ENCODE measurements at regions not wholly inside any gene's neighbourhood (a gene's known extent, or its start where the extent isn't known, plus 50 kb on each side); places are given as distances from the start of the nearest gene placed in this dataset.

DNA sequence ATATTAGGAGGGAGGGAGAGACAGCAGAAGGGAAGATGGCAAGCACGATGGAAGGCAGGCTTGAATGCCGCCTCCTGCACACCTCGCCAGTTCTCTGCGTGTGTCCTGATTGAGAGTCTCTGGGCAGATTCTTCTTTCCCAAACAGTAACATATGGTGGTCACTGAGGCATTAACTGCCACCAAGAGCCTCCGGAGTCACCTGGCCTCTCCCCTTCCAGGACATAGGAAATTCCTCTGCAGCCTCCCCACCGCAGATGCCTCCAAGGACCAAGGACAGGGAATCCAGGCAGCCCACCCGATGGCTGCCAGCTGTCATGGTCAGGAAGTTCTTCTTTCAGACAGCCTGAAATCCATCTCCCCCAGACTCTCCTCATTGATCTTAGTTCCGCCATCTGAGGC lies 149.3 kb downstream of the ENGASE start:
- Histone ChIP-seq H3K27me3 (ENCODE audit: insufficient read depth, low read length, poor library complexity) (peaks cover 4% of the 10 kb centered on the region), H3K4me3 (ENCODE audit: low read depth in 1 of 2, low read length in 2 of 2) (no peak overlapping the region), H3K4me2 (ENCODE audit: insufficient read depth, low read length) (no peak overlapping the region), H3K79me2 (ENCODE audit: insufficient read depth, low read length) (no peaks in the 10 kb centered on the region), H4K20me1 (ENCODE audit: insufficient read depth, low read length) (peaks cover 3% of the 10 kb centered on the region), H3K4me1 (ENCODE audit: insufficient read depth, low read length) (no peaks in the 10 kb centered on the region), H3K27ac (ENCODE audit: low read length) (no peak overlapping the region), H3K9ac (ENCODE audit: low read depth, low read length) (no peak overlapping the region), H3K9me3 (ENCODE audit: insufficient read depth, low read length, severe bottlenecking) (no peaks in the 10 kb centered on the region), H3K36me3 (ENCODE audit: insufficient read depth, low read length) (no peaks in the 10 kb centered on the region), H2AFZ (ENCODE audit: low read depth, low read length) (no peak overlapping the region)
- DNase-seq: no peak
- TF ChIP-seq, protein P1, sequence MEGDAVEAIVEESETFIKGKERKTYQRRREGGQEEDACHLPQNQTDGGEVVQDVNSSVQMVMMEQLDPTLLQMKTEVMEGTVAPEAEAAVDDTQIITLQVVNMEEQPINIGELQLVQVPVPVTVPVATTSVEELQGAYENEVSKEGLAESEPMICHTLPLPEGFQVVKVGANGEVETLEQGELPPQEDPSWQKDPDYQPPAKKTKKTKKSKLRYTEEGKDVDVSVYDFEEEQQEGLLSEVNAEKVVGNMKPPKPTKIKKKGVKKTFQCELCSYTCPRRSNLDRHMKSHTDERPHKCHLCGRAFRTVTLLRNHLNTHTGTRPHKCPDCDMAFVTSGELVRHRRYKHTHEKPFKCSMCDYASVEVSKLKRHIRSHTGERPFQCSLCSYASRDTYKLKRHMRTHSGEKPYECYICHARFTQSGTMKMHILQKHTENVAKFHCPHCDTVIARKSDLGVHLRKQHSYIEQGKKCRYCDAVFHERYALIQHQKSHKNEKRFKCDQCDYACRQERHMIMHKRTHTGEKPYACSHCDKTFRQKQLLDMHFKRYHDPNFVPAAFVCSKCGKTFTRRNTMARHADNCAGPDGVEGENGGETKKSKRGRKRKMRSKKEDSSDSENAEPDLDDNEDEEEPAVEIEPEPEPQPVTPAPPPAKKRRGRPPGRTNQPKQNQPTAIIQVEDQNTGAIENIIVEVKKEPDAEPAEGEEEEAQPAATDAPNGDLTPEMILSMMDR (IDR thresholded peaks at IDR 0.05; ENCODE audit: borderline replicate concordance, extremely low read depth, low read length, poor library complexity, severe bottlenecking): no peak
- TF ChIP-seq EZH2 (IDR thresholded peaks at IDR 0.05; ENCODE audit: borderline replicate concordance, low read depth, low read length, severe bottlenecking): no peak
- no peak for ATAC-seq (ENCODE audit: insufficient read depth, low read depth)

DNA sequence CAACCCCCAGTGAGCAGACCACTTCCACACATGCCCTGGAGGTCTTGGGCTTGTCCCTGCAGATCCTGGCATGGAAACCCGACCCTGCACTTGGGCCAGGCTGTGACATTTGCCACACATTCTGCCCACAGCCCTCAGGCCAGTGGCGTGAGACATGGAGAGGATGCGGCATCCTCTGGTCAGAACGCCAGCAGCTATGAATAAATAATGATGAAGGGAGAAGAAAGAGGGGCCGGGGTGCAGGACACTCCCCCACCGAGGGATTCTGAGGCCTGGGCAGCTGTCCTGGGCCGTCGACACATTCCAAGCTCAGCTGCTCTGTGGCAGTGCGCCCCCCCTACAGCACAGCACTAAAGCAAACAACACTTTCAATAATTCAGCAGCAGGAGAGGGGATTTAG lies 148.8 kb downstream of the ENGASE start:
- H3K27me3 ChIP-seq (ENCODE audit: insufficient read depth, low read length, poor library complexity): peaks cover 4% of the 10 kb centered on the region
- H3K9me3 ChIP-seq (ENCODE audit: insufficient read depth, low read length, severe bottlenecking): no peaks in the 10 kb centered on the region
- no peak overlapping the region for H3K4me3 ChIP-seq (ENCODE audit: low read depth in 1 of 2, low read length in 2 of 2)
- H3K4me2 ChIP-seq (ENCODE audit: insufficient read depth, low read length): no peak overlapping the region
- no peaks in the 10 kb centered on the region for H3K36me3 ChIP-seq (ENCODE audit: insufficient read depth, low read length)
- DNase-seq (no peak), ATAC-seq (ENCODE audit: insufficient read depth, low read depth) (no peak)
- no peaks in the 10 kb centered on the region for H3K79me2 ChIP-seq (ENCODE audit: insufficient read depth, low read length)
- no peak overlapping the region for H3K27ac ChIP-seq (ENCODE audit: low read length)
- TF ChIP-seq, protein P1 (IDR thresholded peaks at IDR 0.05; ENCODE audit: borderline replicate concordance, extremely low read depth, low read length, poor library complexity, severe bottlenecking): no peak
- TF ChIP-seq EZH2 (IDR thresholded peaks at IDR 0.05; ENCODE audit: borderline replicate concordance, low read depth, low read length, severe bottlenecking): no peak
- no peak overlapping the region for H3K9ac ChIP-seq (ENCODE audit: low read depth, low read length)
- no peaks in the 10 kb centered on the region for H3K4me1 ChIP-seq (ENCODE audit: insufficient read depth, low read length)
- no peak overlapping the region for H2AFZ ChIP-seq (ENCODE audit: low read depth, low read length)
- peaks cover 3% of the 10 kb centered on the region for H4K20me1 ChIP-seq (ENCODE audit: insufficient read depth, low read length)

DNA sequence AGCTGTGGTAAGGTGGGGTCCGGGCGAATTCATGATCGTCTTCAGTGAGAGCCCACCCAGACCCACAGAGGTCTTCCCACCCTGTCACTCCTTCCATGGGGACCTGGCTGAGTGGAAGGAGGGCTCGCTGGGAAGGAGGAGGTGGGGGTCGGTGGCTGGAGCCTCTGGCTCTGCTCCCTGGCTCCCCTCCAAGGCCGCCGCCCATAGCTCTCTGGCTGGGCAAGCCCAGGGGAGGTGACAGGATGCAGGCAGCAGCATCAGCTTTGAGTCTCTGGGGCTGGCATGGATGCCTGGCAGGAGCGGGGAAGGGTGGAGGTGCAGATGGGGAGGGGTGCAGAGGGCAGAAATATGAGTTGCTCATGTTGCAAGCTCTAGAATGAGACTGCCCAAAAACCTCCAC lies 147.0 kb downstream of the ENGASE start:
- DNase-seq (no peak), ATAC-seq (ENCODE audit: insufficient read depth, low read depth) (no peak)
- no peaks in the 10 kb centered on the region for H3K9me3 ChIP-seq (ENCODE audit: insufficient read depth, low read length, severe bottlenecking)
- no peak for TF ChIP-seq EZH2 (IDR thresholded peaks at IDR 0.05; ENCODE audit: borderline replicate concordance, low read depth, low read length, severe bottlenecking)
- TF ChIP-seq, protein P1 (IDR thresholded peaks at IDR 0.05; ENCODE audit: borderline replicate concordance, extremely low read depth, low read length, poor library complexity, severe bottlenecking): no peak
- H3K79me2 ChIP-seq (ENCODE audit: insufficient read depth, low read length): no peaks in the 10 kb centered on the region
- H3K36me3 ChIP-seq (ENCODE audit: insufficient read depth, low read length): no peaks in the 10 kb centered on the region
- no peak overlapping the region for H3K9ac ChIP-seq (ENCODE audit: low read depth, low read length)
- H3K27me3 ChIP-seq (ENCODE audit: insufficient read depth, low read length, poor library complexity): peaks cover 4% of the 10 kb centered on the region
- peaks cover 3% of the 10 kb centered on the region for H4K20me1 ChIP-seq (ENCODE audit: insufficient read depth, low read length)
- H3K4me3 ChIP-seq (ENCODE audit: low read depth in 1 of 2, low read length in 2 of 2): no peak overlapping the region
- H2AFZ ChIP-seq (ENCODE audit: low read depth, low read length): no peak overlapping the region
- H3K27ac ChIP-seq (ENCODE audit: low read length): no peak overlapping the region
- no peak overlapping the region for H3K4me2 ChIP-seq (ENCODE audit: insufficient read depth, low read length)
- H3K4me1 ChIP-seq (ENCODE audit: insufficient read depth, low read length): no peaks in the 10 kb centered on the region

Measured in DND-41 (cell line).